Neural cell (in vitro differentiated cells): ENCODE measurements at regions not wholly inside any gene's neighbourhood (a gene's known extent, or its start where the extent isn't known, plus 50 kb on each side); places are given as distances from the start of the nearest gene placed in this dataset.

ENCODE experiments used
- H2AFZ ChIP-seq: fragments of 200-600, 300-800 bp; sonication (generic), shearing (Covaris generic); 2 replicates; pipeline ENCODE4 v1.6.0; 2014; ENCODE audit warnings: low read depth, mild to moderate bottlenecking, antibody characterized with exemption, low read length, moderate library complexity
- H3F3A ChIP-seq: fragments of 200-600 bp; shearing (Covaris generic); 2 replicates; pipeline ENCODE4 v1.6.1; 2016; ENCODE audit warnings: mild to moderate bottlenecking, moderate library complexity, mixed read lengths, antibody characterized with exemption, low read length; ENCODE audit not compliant: insufficient read depth, poor library complexity, severe bottlenecking
- H3K27ac ChIP-seq: fragments of 200-600, 300-800 bp; sonication (generic), shearing (Covaris generic); 2 replicates; pipeline ENCODE4 v1.5.1; 2014; ENCODE audit warnings: mild to moderate bottlenecking, low read length, moderate library complexity
- H3K27me3 ChIP-seq: fragments of 300-800, 200-600 bp; sonication (generic), shearing (Covaris generic); 2 replicates; pipeline ENCODE4 v1.6.0; 2014; ENCODE audit warnings: mild to moderate bottlenecking, low read depth, low read length, moderate library complexity; ENCODE audit not compliant: insufficient read depth
- H3K36me3 ChIP-seq: fragments of 300-800, 200-600 bp; sonication (generic), shearing (Covaris generic); 2 replicates; pipeline ENCODE4 v1.5.1; 2014; ENCODE audit warnings: mild to moderate bottlenecking, antibody characterized with exemption, low read length, moderate library complexity; ENCODE audit not compliant: insufficient read depth
- H3K4me2 ChIP-seq: fragments of 300-800, 200-600 bp; sonication (generic), shearing (Covaris generic); 2 replicates; pipeline ENCODE4 v1.6.0; 2014; ENCODE audit warnings: mild to moderate bottlenecking, low read length
- H3K4me3 ChIP-seq: fragments of 300-800, 200-600 bp; sonication (generic), shearing (Covaris generic); 2 replicates; pipeline ENCODE4 v1.5.1; 2014; ENCODE audit warnings: mild to moderate bottlenecking, low read length, moderate library complexity
- H3K79me2 ChIP-seq: fragments of 200-600 bp; shearing (Covaris generic); replicated peaks from 2 replicates; pipeline ENCODE4 v1.6.0; 2014; ENCODE audit warnings: mild to moderate bottlenecking, low read length, moderate library complexity; ENCODE audit not compliant: insufficient read depth
- H3K9ac ChIP-seq: fragments of 300-800, 200-600 bp; sonication (generic), shearing (Covaris generic); 2 replicates; pipeline ENCODE4 v1.6.1; 2016; ENCODE audit warnings: mild to moderate bottlenecking, low read length, mixed read lengths
- H3K9me2 ChIP-seq: fragments of 200-600 bp; shearing (Covaris generic); 2 replicates; pipeline ENCODE4 v1.6.1; 2016; ENCODE audit warnings: mild to moderate bottlenecking, low read length, mixed read lengths; ENCODE audit not compliant: insufficient read depth
- H3K9me3 ChIP-seq: fragments of 200-600, 300-800 bp; sonication (generic), shearing (Covaris generic); 2 replicates; pipeline ENCODE4 v1.6.1; 2016; ENCODE audit warnings: mild to moderate bottlenecking, mixed run types, low read length, moderate library complexity, mixed read lengths
- H4K20me1 ChIP-seq: fragments of 200-600 bp; shearing (Covaris generic); 2 replicates; pipeline ENCODE4 v1.6.1; 2016; ENCODE audit warnings: mild to moderate bottlenecking, mixed run types; ENCODE audit not compliant: insufficient read depth
- CTCF ChIP-seq: fragments of 450-650 bp; IDR thresholded peaks from 2 replicates; pipeline ENCODE4 v1.5.1; 2014; ENCODE audit warnings: antibody characterized with exemption, mild to moderate bottlenecking, moderate library complexity; ENCODE audit not compliant: poor library complexity, severe bottlenecking
- EP300 ChIP-seq: fragments of 450-650 bp; conservative IDR thresholded peaks from 2 replicates; pipeline ENCODE4 v1.6.1; 2014; ENCODE audit warnings: antibody characterized with exemption, mild to moderate bottlenecking, moderate library complexity; ENCODE audit not compliant: poor library complexity, severe bottlenecking
- EZH2 ChIP-seq: fragments of 200-600, 300-800 bp; shearing (Covaris generic), sonication (generic); IDR thresholded peaks from 2 replicates; pipeline ENCODE4 v1.6.1; 2014; ENCODE audit warnings: antibody characterized with exemption, low read length, borderline replicate concordance, mild to moderate bottlenecking; ENCODE audit not compliant: insufficient read depth, poor library complexity, severe bottlenecking
- MXI1 ChIP-seq: fragments of 450-650 bp; conservative IDR thresholded peaks from 2 replicates; pipeline ENCODE4 v1.6.1; 2014; ENCODE audit warnings: antibody characterized with exemption, mild to moderate bottlenecking; ENCODE audit not compliant: poor library complexity, severe bottlenecking
- POLR2AphosphoS5 ChIP-seq: IDR thresholded peaks from 2 replicates; pipeline ENCODE4 v1.6.1; 2012
- RAD21 ChIP-seq: fragments of 450-650 bp; conservative IDR thresholded peaks from 2 replicates; pipeline ENCODE4 v1.6.1; 2014; ENCODE audit warnings: antibody characterized with exemption, mild to moderate bottlenecking, moderate library complexity
- REST ChIP-seq: IDR thresholded peaks from 2 replicates; pipeline ENCODE4 v1.6.1; 2012; ENCODE audit warnings: borderline replicate concordance
- SMC3 ChIP-seq: fragments of 450-650 bp; conservative IDR thresholded peaks from 2 replicates; pipeline ENCODE4 v1.6.1; 2014; ENCODE audit warnings: antibody characterized with exemption, mild to moderate bottlenecking, moderate library complexity; ENCODE audit not compliant: poor library complexity
- TAF1 ChIP-seq: IDR thresholded peaks from 2 replicates; pipeline ENCODE4 v1.6.1; 2012; ENCODE audit warnings: low read depth

GRCh38 chr2:21860907-21861306, 737.1 kb downstream of the TDRD15 start:
- Histone ChIP-seq H4K20me1 (no peaks in the 10 kb centered on the region), H3K27me3 (no peaks in the 10 kb centered on the region), H3K4me2 (no peak overlapping the region), H3K36me3 (no peaks in the 10 kb centered on the region), H3K9ac (no peak overlapping the region), H3K9me3 (no peaks in the 10 kb centered on the region), H3K27ac (no peak overlapping the region), H3K9me2 (no peaks in the 10 kb centered on the region), H3K4me3 (no peak overlapping the region), H3F3A (no peaks in the 10 kb centered on the region), H2AFZ (no peak overlapping the region), H3K79me2 (no peaks in the 10 kb centered on the region)
- TF ChIP-seq MXI1 (no peak), EP300 (no peak), TAF1 (no peak), RAD21 (no peak), CTCF (no peak), EZH2 (no peak), SMC3 (no peak), POLR2AphosphoS5 (no peak), REST (no peak)

- Histone ChIP-seq H3K9ac (no peak overlapping the region), H2AFZ (no peak overlapping the region), H3K9me3 (no peaks in the 10 kb centered on the region), H3F3A (no peaks in the 10 kb centered on the region), H3K27me3 (no peaks in the 10 kb centered on the region), H3K27ac (no peak overlapping the region), H4K20me1 (no peaks in the 10 kb centered on the region), H3K79me2 (no peaks in the 10 kb centered on the region), H3K4me2 (no peak overlapping the region), H3K4me3 (no peak overlapping the region), H3K36me3 (no peaks in the 10 kb centered on the region), H3K9me2 (no peaks in the 10 kb centered on the region)
- TF ChIP-seq EZH2 (no peak), CTCF (no peak), POLR2AphosphoS5 (no peak), RAD21 (no peak), SMC3 (no peak), TAF1 (no peak), EP300 (no peak)
Observed at GRCh38 chr2:21866316-21866715, 742.5 kb downstream of the TDRD15 start.
